ENCODE measurements at regions not wholly inside any gene's neighbourhood (a gene's known extent, or its start where the extent isn't known, plus 50 kb on each side); places are given as distances from the start of the nearest gene placed in this dataset.

GRCh38 chr1:201707656-201708055, 121.3 kb upstream of the IPO9 start:
- no peaks in the 10 kb centered on the region for H3K79me2 ChIP-seq (ENCODE audit: low read length)

GRCh38 chr1:201708085-201708512, 120.9 kb upstream of the IPO9 start:
- TF ChIP-seq, protein P1, sequence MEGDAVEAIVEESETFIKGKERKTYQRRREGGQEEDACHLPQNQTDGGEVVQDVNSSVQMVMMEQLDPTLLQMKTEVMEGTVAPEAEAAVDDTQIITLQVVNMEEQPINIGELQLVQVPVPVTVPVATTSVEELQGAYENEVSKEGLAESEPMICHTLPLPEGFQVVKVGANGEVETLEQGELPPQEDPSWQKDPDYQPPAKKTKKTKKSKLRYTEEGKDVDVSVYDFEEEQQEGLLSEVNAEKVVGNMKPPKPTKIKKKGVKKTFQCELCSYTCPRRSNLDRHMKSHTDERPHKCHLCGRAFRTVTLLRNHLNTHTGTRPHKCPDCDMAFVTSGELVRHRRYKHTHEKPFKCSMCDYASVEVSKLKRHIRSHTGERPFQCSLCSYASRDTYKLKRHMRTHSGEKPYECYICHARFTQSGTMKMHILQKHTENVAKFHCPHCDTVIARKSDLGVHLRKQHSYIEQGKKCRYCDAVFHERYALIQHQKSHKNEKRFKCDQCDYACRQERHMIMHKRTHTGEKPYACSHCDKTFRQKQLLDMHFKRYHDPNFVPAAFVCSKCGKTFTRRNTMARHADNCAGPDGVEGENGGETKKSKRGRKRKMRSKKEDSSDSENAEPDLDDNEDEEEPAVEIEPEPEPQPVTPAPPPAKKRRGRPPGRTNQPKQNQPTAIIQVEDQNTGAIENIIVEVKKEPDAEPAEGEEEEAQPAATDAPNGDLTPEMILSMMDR (IDR thresholded peaks at IDR 0.05; ENCODE audit: low read depth, low read length), result no peak
- TF ChIP-seq EZH2phosphoT487 (IDR thresholded peaks at IDR 0.05; ENCODE audit: low read depth), result no peak
- H3K9ac ChIP-seq (ENCODE audit: low read length), result no peak overlapping the region
- no peaks in the 10 kb centered on the region for H3K79me2 ChIP-seq (ENCODE audit: low read length)
- H3K27ac ChIP-seq (ENCODE audit: low read length), result no peak overlapping the region
- no peaks in the 10 kb centered on the region for H3K9me3 ChIP-seq (ENCODE audit: insufficient read depth, low read length)
- H3K4me1 ChIP-seq (ENCODE audit: low read length), result peaks cover 22% of the 10 kb centered on the region
- H3K36me3 ChIP-seq (replicated peaks; ENCODE audit: low read depth, low read length), result no peaks in the 10 kb centered on the region
- no peaks in the 10 kb centered on the region for H4K20me1 ChIP-seq (ENCODE audit: insufficient read depth, low read length)
- H2AFZ ChIP-seq (ENCODE audit: low read depth, low read length), result no peak overlapping the region
- no peak overlapping the region for H3K4me2 ChIP-seq (ENCODE audit: low read length)
- H3K27me3 ChIP-seq (ENCODE audit: low read depth, low read length), result 0 out of 2 replicates have a peak, but pooled peaks cover 5% of the 10 kb centered on the region
- H3K4me3 ChIP-seq (ENCODE audit: low read length), result no peak overlapping the region

More at GRCh38 chr1:201707656-201708055, 121.3 kb upstream of the IPO9 start:
- Histone ChIP-seq H3K9me3 (ENCODE audit: insufficient read depth, low read length) (no peaks in the 10 kb centered on the region), H3K4me1 (ENCODE audit: low read length) (peaks cover 20% of the 10 kb centered on the region), H3K27me3 (ENCODE audit: low read depth, low read length) (0 out of 2 replicates have a peak, but pooled peaks cover 5% of the 10 kb centered on the region), H3K4me2 (ENCODE audit: low read length) (no peak overlapping the region), H4K20me1 (ENCODE audit: insufficient read depth, low read length) (no peaks in the 10 kb centered on the region), H3K36me3 (replicated peaks; ENCODE audit: low read depth, low read length) (no peaks in the 10 kb centered on the region), H2AFZ (ENCODE audit: low read depth, low read length) (no peak overlapping the region), H3K9ac (ENCODE audit: low read length) (no peak overlapping the region), H3K4me3 (ENCODE audit: low read length) (no peak overlapping the region), H3K27ac (ENCODE audit: low read length) (no peak overlapping the region)
- no peak for TF ChIP-seq EZH2phosphoT487 (IDR thresholded peaks at IDR 0.05; ENCODE audit: low read depth)
- TF ChIP-seq, protein P1 (IDR thresholded peaks at IDR 0.05; ENCODE audit: low read depth, low read length), result no peak

- H3K27ac ChIP-seq (ENCODE audit: low read length), result no peak overlapping the region
- peaks cover 21% of the 10 kb centered on the region for H3K4me1 ChIP-seq (ENCODE audit: low read length)
- no peak overlapping the region for H3K9ac ChIP-seq (ENCODE audit: low read length)
- TF ChIP-seq EZH2phosphoT487 (IDR thresholded peaks at IDR 0.05; ENCODE audit: low read depth), result no peak
- TF ChIP-seq, protein P1 (IDR thresholded peaks at IDR 0.05; ENCODE audit: low read depth, low read length), result no peak
- H3K79me2 ChIP-seq (ENCODE audit: low read length), result no peaks in the 10 kb centered on the region
- H3K36me3 ChIP-seq (replicated peaks; ENCODE audit: low read depth, low read length), result no peaks in the 10 kb centered on the region
- H4K20me1 ChIP-seq (ENCODE audit: insufficient read depth, low read length), result no peaks in the 10 kb centered on the region
- H3K4me3 ChIP-seq (ENCODE audit: low read length), result no peak overlapping the region
- H3K4me2 ChIP-seq (ENCODE audit: low read length), result no peak overlapping the region
- H3K27me3 ChIP-seq (ENCODE audit: low read depth, low read length), result 0 out of 2 replicates have a peak, but pooled peaks cover 5% of the 10 kb centered on the region
- no peak overlapping the region for H2AFZ ChIP-seq (ENCODE audit: low read depth, low read length)
- no peaks in the 10 kb centered on the region for H3K9me3 ChIP-seq (ENCODE audit: insufficient read depth, low read length)
Measured at GRCh38 chr1:201708691-201709090, 120.3 kb upstream of the IPO9 start.

GRCh38 chr1:201709564-201710295, 119.2 kb upstream of the IPO9 start:
- TF ChIP-seq, protein P1 (IDR thresholded peaks at IDR 0.05; ENCODE audit: low read depth, low read length), result peak; percentile 82
- no peak for TF ChIP-seq EZH2phosphoT487 (IDR thresholded peaks at IDR 0.05; ENCODE audit: low read depth)
- Histone ChIP-seq H3K36me3 (replicated peaks; ENCODE audit: low read depth, low read length) (no peaks in the 10 kb centered on the region), H3K4me1 (ENCODE audit: low read length) (peaks cover 22% of the 10 kb centered on the region), H3K79me2 (ENCODE audit: low read length) (no peaks in the 10 kb centered on the region), H3K9ac (ENCODE audit: low read length) (no peak overlapping the region), H2AFZ (ENCODE audit: low read depth, low read length) (no peak overlapping the region), H3K27ac (ENCODE audit: low read length) (no peak overlapping the region), H3K9me3 (ENCODE audit: insufficient read depth, low read length) (no peaks in the 10 kb centered on the region), H3K27me3 (ENCODE audit: low read depth, low read length) (0 out of 2 replicates have a peak, but pooled peaks cover 5% of the 10 kb centered on the region), H3K4me2 (ENCODE audit: low read length) (no peak overlapping the region), H3K4me3 (ENCODE audit: low read length) (no peak overlapping the region), H4K20me1 (ENCODE audit: insufficient read depth, low read length) (no peaks in the 10 kb centered on the region)

Measured in OCI-LY3 (cell line).